Dermis blood vessel endothelial cell (primary cell): ENCODE measurements at regions not wholly inside any gene's neighbourhood (a gene's known extent, or its start where the extent isn't known, plus 50 kb on each side); places are given as distances from the start of the nearest gene placed in this dataset.
"Not testable (repeated sequence)": the region's sequence is repeated elsewhere in the genome, so short reads cannot be mapped to it uniquely, and the experiment has no call there.

ENCODE experiments used
- DNase-seq: peaks from one replicate; pipeline ENCODE4 v3.0.0; 2010

DNA sequence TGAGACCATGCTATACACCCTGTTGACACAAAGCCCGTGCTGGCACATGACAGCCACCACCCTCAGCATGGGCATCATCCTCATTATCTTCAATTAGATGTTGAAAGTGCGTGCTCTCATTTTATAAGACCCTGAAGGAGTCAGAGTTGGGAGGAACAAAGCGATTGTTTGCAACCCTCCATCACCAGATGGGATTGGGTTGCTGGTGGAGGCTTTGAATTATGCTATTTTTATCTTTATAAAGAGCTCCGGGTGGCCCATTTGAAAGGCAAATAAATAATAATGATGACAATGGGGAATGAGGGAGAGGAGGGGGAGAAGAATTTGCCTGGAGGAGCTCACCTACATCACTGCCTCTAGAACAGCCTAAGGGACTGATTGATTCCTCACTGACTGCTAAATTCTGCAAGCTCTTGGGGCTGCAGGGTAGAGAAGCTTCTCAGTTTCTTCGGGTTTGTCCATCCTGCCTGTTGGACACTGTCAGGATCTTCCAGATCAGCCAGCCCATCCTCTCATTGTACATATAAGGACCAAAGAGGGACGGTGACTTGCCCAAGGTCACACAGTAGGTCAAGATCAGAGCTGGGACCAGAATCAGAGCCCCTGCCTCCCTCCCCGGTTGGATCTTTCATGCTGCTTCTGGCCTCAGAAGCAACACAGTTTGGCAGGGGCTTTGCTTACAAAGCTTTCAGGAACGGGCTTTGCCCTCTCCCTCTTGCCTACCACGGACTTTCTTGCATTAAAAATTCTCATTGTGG, 130.9 kb upstream of the ZBTB40 start:
- no peak for DNase-seq

DNA sequence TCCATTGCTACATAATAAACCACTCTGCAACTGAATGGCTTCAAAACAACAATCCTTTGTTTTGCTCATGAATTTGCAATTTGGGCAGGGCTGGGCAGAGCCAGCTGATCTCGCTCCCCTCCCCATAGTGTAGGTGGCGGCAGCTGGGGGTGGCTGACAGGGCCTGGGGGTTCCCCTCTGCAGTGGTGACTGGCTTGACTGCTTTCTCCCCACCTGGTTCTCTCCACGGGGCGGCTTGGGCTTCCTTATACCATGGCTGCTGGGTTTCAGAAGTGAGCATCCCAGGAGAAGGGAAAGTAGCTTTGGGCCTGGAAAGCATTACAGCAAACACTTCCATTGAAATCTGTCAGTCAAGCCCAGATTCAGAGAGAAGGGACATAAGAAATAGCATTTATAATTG, 129.7 kb upstream of the ZBTB40 start:
- no peak for DNase-seq

- no peak for DNase-seq
These were observed 128.4 kb upstream of the ZBTB40 start for GRCh38 chr1:22323141-22323845.

DNA sequence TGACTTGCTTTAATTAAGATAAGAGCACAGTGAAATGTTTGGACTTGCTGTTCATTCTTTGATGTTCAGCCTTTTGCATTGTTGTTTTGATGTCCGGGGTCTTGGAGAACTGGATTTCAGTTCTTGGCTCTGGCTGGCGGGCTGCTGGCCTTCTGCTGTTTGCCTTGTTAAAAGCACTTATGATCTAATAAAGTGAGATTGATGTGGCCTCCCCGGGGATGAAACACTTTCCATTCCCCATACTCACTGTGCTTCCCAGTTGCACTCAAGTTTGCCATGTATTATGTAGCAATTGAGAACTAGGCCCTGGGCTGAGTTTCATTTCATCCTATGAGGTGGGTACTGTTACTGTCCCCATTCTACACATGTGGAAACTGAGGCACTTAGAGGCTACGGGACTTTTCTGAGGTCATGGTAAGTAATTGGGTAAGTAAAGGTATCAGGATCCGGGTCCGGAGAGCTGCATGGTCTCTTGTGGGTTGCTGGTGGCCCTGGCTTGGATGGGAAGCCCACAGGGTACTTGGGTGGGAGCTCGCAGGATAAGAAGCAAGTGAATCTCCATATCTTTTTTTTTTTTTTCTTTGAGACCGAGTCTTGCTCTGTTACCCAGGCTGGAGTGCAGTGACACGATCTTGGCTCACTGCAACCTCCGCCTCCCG, 127.7 kb upstream of the ZBTB40 start:
- no peak for DNase-seq

DNA sequence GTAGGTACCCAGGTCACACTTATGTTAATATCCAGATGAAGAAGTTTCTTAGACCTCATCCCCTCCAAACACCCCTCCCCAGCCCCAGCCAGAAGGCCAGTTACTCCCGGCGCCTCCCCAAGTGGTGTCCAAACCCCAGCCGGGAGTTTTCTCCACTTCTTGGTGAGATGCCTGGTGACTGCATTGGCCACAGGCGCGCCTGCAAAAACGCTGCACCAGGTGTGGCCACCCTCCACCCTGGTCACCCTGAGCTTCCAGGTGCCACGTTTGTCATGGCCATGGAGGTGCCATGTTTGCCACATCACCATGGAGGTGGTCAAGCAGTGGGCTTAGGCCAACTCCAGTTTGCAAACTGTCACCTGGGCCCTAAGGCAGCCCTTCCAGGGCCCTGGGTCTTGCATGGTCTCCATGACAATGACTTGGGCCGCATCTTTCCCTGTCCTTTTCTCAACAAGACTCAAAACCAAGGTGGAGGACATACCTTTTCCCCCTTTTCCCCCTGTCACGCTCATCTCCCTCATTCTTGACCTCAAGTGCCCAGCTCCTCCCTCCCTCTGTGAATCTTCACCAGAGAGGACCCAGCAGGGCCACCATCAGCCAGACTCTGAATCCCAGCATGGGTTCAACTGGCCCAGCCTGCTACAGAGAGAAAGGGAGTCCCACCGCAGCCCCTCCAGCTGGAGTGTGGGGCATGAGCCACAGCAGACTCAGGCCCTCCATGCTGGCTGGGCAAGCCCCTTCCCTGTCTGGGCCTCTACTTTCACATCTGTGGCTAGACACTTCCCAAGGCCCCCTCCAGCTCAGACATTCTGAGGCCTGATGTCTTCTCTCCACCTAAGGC, 125.9 kb upstream of the ZBTB40 start:
- no peak for DNase-seq

GRCh38 chr1:22326372-22326915, 125.2 kb upstream of the ZBTB40 start:
- no peak for DNase-seq

GRCh38 chr1:22326931-22327330, 124.7 kb upstream of the ZBTB40 start:
- DNase-seq: no peak

DNA sequence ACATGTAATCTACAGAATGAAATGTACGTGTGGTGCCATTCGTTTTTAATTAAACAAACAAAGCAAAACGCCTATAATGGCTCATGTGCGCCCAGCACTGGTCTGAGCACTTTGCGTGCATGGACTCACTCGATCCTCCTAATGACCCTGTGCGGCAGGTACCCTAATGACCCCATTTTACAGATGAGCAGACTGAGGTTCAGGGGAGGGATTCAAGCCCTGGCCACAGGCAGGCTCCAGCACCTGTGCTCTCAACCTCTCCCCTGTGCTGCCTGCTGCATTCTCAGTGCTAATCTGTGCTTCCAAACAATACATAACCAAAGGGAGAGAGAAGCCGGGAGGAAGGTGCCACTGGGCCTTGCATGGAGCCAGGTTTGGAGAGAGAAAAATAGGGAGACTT, 124.2 kb upstream of the ZBTB40 start:
- no peak for DNase-seq

GRCh38 chr1:22328331-22329147, 123.1 kb upstream of the ZBTB40 start:
- no peak for DNase-seq

DNA sequence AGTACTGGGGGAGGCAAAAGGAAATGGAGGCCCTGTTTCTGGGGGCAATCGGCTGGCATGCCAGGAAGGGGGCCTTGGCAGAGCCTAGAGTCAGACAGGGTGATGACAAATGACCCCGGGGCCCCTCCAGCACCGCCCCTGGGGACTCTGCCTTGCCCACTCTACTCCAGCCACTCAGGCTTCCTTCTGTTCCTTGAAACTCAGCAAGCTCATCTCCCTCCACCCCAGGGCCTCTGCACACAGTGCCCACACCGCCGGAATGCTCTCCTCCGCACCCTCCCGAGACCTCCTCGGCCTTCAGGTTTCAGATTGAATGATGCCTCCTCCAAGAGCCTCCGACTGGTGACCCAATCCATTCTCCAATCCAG, 122.5 kb upstream of the ZBTB40 start:
- no peak for DNase-seq

- no peak for DNase-seq
These were observed 121.4 kb upstream of the ZBTB40 start for GRCh38 chr1:22330092-22330759.

- DNase-seq: no peak
These were observed 120.9 kb upstream of the ZBTB40 start for GRCh38 chr1:22330760-22331119.

DNA sequence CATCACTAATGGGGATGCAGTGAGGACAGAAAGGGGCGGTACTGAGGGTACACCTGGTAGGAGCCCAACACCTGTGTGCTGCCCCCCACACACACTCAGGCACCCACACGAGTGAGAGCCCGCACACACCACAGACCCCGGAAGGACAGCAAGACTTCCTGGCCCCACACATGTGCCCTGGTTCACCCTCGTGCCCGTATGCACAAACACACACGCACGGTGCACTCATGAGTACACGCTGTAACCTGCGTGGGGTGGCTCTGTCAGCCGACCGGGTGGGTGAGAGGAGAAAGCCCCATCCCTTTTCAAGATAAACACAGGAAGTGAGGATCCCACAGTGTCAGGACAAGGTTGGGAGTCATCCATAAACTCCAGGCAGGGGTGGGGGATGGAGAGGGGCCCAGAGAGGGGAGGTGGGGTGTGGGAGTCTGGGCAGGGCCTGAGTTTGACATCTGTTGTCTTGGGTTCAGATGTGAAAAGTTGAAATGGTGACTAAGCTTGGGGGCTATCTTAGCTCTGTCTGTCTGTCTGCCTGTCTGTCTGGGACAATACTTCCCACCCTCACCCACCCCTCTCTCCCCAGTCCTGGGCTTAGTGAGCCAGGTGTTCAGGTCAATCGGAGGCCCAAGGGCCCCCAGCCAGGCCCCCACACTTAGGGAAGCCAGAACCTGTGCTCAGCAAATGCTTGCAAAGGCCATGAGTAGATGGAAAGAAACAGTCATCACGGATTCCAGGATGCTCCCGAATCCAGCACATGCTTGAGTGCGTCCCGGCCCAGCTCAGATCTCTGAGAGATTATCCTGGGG, 119.8 kb upstream of the ZBTB40 start:
- no peak for DNase-seq

DNA sequence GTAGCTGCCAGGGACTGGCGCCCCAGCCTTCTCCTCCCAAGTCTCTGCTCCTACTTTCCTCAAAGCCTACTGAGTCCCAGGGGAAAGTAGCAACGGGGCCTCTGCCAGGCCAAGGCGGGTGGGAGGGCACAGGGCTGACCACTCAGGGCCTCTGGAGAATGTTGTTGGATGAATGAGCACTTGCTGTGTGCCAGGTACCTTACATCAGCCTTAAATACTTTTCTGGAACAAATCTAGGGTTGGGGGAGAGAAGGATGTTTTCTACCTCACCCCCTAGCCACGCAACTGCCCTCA, 119.3 kb upstream of the ZBTB40 start:
- no peak for DNase-seq

DNA sequence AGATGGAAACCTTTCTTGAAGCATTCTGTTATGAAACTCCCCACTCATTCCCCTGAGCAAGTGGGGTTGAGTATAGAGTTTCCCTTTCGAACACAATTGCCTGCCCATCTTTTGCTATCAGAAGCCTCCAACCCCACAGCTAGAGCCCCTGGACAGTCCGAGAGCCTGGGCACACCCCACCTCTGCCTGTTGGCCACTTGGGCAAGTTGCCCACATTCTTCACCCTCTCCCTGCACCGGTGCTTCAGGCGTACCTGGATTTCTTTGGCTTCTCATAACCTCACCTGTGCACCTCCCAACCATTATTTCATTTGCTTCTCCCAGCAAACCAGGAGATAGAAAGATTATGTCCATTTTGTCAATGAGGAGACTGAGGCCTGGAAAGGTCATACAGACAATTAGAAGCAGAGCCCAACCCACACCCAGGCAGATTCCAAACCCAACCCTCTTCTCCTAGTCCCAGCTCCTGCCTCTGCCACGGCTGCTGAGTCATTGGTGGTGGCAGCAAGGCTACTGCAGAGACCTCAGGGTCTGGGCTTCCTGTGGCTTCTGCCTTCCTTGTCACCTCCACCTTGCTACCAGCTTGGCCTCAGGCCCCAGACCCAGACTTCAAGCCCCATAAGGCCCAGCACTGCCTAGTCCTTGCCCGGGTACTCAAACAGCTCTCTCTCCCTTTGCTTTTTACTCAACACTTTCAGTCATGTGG, 118.7 kb upstream of the ZBTB40 start:
- no peak for DNase-seq

- no peak for DNase-seq
These were observed 118.0 kb upstream of the ZBTB40 start for GRCh38 chr1:22333516-22334121.

GRCh38 chr1:22334860-22335550, 116.6 kb upstream of the ZBTB40 start:
- DNase-seq: no peak

DNA sequence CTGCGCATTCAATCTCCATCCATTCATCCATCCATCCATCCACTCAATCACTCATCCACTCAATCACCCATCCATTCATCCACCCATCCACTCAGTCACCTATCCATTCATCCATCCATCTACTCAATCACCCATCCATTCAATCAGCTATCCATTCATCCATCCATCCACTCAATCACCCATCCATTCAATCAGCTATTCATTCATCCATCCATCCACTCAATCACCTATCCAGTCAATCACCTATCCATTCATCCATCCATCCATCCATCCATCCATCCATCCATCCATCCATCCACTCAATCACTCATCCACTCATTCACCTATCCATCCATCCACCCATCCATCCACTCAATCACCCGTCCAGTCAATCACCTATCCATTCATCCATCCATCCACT, 115.4 kb upstream of the ZBTB40 start:
- not testable (repeated sequence) for DNase-seq
